Brain microvascular endothelial cell (primary cell): ENCODE measurements at regions not wholly inside any gene's neighbourhood (a gene's known extent, or its start where the extent isn't known, plus 50 kb on each side); places are given as distances from the start of the nearest gene placed in this dataset.

Experiments
- DNase-seq: peaks from one replicate; pipeline ENCODE4 v3.0.0-alpha.2; 2020
- H3K27ac ChIP-seq: fragments of 250-450 bp; sonication (Bioruptor Pico); 2 replicates; pipeline ENCODE4 v1.5.1; 2020; ENCODE audit warnings: mild to moderate bottlenecking, moderate library complexity
- H3K27me3 ChIP-seq: fragments of 250-450 bp; sonication (Bioruptor Pico); replicated peaks from 2 replicates; pipeline ENCODE4 v1.5.1; 2020; ENCODE audit warnings: mild to moderate bottlenecking
- H3K36me3 ChIP-seq: fragments of 250-450 bp; sonication (Bioruptor Pico); replicated peaks from 2 replicates; pipeline ENCODE4 v1.5.1; 2020; ENCODE audit warnings: mild to moderate bottlenecking
- H3K4me3 ChIP-seq: 2 replicates; pipeline ENCODE4 v1.5.1; 2011; ENCODE audit warnings: low read depth, mild to moderate bottlenecking, control low read depth, low read length, moderate library complexity
- in situ Hi-C: cut with HindIII; loops from 2 replicates; pipeline ENCODE4 v1.10.0; 2017; ENCODE audit warnings: low sequenced_read_pairs, low pct_ligation_motif_present
- TF ChIP-seq, protein P1 (sequence below): IDR thresholded peaks from 2 replicates; pipeline ENCODE4 v1.5.1; 2011; ENCODE audit warnings: low read depth, mild to moderate bottlenecking, moderate library complexity, low read length, control low read depth, inconsistent platforms; ENCODE audit errors: missing control alignments

- Histone ChIP-seq H3K27me3 (no peaks in the 10 kb centered on the region), H3K27ac (no peak overlapping the region), H3K4me3 (no peak overlapping the region), H3K36me3 (no peaks in the 10 kb centered on the region)
- TF ChIP-seq, protein P1, sequence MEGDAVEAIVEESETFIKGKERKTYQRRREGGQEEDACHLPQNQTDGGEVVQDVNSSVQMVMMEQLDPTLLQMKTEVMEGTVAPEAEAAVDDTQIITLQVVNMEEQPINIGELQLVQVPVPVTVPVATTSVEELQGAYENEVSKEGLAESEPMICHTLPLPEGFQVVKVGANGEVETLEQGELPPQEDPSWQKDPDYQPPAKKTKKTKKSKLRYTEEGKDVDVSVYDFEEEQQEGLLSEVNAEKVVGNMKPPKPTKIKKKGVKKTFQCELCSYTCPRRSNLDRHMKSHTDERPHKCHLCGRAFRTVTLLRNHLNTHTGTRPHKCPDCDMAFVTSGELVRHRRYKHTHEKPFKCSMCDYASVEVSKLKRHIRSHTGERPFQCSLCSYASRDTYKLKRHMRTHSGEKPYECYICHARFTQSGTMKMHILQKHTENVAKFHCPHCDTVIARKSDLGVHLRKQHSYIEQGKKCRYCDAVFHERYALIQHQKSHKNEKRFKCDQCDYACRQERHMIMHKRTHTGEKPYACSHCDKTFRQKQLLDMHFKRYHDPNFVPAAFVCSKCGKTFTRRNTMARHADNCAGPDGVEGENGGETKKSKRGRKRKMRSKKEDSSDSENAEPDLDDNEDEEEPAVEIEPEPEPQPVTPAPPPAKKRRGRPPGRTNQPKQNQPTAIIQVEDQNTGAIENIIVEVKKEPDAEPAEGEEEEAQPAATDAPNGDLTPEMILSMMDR: no peak
- in situ Hi-C loops: no loop called here
- no peak for DNase-seq
Observed at GRCh38 chr18:38900031-38900430, 1334.4 kb upstream of the CELF4 start.

GRCh38 chr18:38899252-38899651 is 1333.7 kb upstream of the CELF4 start:
- TF ChIP-seq, protein P1: no peak
- no peak overlapping the region for H3K4me3 ChIP-seq
- in situ Hi-C loops: no loop called here

GRCh38 chr18:38898167-38898566 is 1332.6 kb upstream of the CELF4 start:
- in situ Hi-C loops: no loop called here
- no peak for DNase-seq
- TF ChIP-seq, protein P1: no peak
- Histone ChIP-seq H3K27me3 (no peaks in the 10 kb centered on the region), H3K4me3 (no peak overlapping the region), H3K36me3 (no peaks in the 10 kb centered on the region), H3K27ac (no peak overlapping the region)

More at GRCh38 chr18:38899252-38899651, 1333.7 kb upstream of the CELF4 start:
- Histone ChIP-seq H3K36me3 (no peaks in the 10 kb centered on the region), H3K27me3 (no peaks in the 10 kb centered on the region), H3K27ac (no peak overlapping the region)
- no peak for DNase-seq

DNA sequence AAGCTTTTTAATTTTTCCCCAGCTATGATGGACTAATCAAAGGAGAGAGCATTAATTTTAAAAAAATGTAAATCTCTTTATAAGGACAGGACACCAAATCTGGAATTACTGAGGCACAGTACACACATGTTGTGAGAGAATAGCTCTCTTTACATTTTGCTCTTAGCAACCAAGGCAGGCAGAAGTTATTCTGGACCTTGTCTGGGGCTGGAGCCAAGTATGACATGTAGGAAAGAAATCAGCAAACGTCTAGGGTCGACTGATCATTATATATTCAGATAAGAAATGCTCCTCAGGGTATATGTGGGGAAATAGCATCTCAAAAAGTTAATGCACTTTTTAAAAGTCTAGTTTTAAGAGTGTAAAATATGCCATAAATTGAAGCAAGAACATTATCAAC is 1330.0 kb upstream of the CELF4 start:
- in situ Hi-C loops: no loop called here
- Histone ChIP-seq H3K4me3 (no peak overlapping the region), H3K27me3 (no peaks in the 10 kb centered on the region), H3K27ac (no peak overlapping the region), H3K36me3 (no peaks in the 10 kb centered on the region)
- no peak for DNase-seq
- TF ChIP-seq, protein P1: no peak

DNA sequence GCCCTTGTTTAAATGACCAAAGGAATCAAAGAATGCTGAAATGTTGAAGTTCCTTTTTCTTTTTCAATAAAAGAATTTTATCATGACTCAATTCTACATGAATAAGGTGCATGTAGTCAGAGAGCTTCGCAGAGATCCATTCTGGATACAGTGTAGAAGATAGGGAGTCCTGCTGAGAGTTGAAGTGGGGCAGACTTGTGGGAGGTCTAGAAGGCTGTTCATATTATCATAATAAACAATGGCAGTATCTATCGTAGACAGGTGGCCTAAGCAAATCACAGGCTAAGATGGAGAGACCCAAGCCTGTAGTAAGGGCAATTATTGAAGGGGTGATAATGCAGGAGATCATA is 1322.0 kb upstream of the CELF4 start:
- TF ChIP-seq, protein P1: no peak
- Histone ChIP-seq H3K27me3 (no peaks in the 10 kb centered on the region), H3K4me3 (no peak overlapping the region), H3K36me3 (no peaks in the 10 kb centered on the region), H3K27ac (no peak overlapping the region)
- in situ Hi-C loops: no loop called here
- no peak for DNase-seq

DNA sequence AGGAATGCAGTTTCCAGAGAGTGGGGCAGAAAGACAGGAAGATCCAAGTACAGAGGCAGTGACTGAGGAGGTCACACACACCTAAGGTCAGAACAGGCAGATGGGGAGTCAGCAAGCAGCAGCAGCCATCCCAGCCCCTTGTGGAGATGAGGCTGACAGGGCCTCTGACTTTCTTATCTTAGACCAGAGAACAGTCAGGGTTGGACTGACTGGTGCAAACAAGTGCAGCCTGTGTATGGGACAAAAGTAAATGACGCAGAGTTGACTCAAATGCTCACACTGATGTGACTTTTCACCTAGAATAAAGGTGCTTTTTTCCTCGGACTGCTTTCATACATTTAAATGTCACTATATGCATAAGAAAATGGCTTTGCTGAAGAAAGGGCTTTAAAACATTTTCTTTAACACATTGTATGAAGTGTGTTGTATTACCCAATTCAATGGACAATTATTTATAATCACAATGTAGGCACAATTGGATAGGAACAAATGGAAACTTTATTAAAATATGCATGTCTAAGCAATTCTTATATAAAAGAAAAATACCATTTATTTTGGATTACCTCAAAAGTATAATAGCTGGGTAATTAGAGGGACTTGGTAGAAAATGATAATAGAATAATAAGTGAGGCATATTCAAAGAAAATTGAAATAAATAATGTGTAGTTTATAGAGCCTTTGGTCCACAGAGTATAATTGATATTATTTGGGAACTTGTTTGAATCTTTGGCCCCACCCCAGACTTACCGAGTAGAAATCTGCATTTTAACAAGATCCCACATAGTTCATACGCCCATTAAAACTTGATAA is 1321.5 kb upstream of the CELF4 start:
- no peak for DNase-seq
- in situ Hi-C loops: no loop called here

More for the DNA sequence above, 1321.5 kb upstream of the CELF4 start:
- Histone ChIP-seq H3K4me3 (no peak overlapping the region), H3K27me3 (no peaks in the 10 kb centered on the region), H3K36me3 (no peaks in the 10 kb centered on the region), H3K27ac (no peak overlapping the region)
- TF ChIP-seq, protein P1: no peak
